RKO (cell line): ENCODE measurements at regions not wholly inside any gene's neighbourhood (a gene's known extent, or its start where the extent isn't known, plus 50 kb on each side); places are given as distances from the start of the nearest gene placed in this dataset.

Experiments
- DNase-seq: peaks from one replicate; pipeline ENCODE4 v3.0.0-alpha.2; 2016; ENCODE audit warnings: low spot score

DNA sequence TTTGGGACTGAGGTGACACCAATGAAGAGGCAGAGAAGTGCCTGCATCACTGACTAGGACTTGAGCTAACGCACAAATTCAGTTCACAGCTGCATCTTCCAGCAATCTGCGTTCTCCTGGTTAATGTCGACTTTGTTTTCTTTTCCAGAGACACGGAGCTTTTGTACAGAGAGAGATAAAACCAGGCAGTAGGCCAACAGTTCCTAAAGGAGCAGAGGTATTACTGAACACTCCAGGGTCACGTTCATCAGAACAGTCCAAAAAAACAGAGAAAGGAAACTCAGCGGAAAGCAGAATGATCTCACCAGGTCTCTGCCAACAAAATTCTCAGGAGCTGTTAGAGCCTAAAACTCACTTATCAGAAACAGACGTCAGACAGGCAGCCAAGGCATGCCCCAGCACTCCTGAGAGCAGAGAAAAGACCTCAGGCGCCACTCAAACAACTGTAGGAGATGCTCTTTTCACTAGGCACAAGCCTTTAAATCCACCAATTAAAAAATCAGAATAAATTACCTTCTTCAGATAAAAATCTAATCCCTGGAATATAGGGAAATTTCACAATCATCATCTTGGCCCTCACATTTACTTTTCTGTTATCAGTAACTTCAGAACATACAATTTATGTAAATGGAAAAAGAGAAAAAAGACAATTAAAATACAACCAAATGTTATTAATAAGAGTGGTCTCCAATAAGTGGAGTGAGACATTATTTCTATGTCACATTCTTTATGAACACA is 95.9 kb upstream of the SPTBN1 start:
- no peak for DNase-seq

DNA sequence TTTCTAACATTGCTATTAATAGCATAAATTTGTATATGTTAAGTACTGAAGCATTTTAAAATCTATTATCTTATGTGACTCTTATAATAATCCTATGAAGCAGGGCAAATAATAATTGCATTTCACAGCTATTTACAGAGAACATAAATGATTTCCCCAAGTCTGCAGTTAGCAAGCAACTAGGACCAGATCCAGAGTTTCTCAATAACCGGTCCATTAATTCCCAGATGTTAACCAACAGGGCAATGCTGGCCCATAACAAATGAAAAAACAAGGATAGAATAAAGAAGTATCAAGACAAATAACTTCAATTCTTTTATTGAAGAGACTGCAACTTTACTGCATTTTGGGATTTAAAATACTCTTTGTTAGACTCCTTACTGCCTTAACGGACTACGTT is 91.7 kb upstream of the SPTBN1 start:
- DNase-seq: no peak

DNA sequence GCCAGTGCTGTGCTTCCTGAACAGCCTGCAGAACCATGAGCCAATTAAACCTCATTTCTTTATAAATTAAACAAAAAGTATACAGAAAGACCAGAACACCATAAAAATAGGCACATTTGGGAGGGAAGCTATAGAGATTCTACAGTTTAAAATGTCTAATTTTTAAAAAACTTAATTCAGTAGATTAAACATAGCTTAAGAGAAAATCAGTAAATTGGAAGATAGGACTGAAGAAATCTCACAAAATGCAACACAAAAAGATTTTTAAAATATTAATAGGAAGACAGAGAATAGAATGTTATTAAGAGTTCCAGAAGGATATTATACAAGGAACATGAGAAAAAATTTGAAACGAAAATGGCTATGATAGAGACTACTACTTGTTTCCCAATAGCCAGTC is 90.5 kb upstream of the SPTBN1 start:
- no peak for DNase-seq

DNA sequence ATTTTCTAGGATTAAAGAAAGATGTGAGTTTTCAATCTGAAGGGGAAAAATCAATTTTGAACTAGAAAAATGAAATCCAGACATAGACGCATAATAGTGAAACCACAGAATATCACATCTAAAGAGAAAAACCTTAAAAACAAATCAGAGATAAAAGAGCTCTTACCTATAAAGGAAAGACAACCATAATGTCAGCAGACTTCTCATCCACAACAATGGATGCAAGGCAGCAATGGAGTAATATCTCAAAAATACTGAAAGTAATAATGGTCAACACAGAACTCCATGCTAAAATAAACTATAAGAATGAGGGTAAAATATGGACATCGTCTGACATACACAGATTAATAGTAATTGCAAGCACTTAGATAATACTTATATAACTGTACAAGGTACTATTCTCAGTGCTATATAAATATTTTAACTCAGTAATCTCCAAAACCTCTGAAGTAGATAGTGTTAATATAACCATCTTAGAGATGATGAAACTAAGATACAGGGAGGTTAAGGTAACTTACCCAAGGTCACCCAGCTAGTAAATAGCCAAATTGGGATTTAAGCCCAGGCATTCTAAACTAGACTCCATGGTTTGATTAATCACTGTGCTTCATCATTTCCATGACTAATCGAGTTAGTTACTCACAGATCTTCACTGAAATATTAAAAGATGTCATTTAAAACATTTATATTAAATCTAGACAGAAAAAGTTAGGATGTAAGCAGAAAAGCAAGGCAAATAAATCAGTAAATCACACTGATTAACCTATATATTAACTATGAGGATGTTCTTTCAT is 89.4 kb upstream of the SPTBN1 start:
- DNase-seq: peak; percentile 58

DNA sequence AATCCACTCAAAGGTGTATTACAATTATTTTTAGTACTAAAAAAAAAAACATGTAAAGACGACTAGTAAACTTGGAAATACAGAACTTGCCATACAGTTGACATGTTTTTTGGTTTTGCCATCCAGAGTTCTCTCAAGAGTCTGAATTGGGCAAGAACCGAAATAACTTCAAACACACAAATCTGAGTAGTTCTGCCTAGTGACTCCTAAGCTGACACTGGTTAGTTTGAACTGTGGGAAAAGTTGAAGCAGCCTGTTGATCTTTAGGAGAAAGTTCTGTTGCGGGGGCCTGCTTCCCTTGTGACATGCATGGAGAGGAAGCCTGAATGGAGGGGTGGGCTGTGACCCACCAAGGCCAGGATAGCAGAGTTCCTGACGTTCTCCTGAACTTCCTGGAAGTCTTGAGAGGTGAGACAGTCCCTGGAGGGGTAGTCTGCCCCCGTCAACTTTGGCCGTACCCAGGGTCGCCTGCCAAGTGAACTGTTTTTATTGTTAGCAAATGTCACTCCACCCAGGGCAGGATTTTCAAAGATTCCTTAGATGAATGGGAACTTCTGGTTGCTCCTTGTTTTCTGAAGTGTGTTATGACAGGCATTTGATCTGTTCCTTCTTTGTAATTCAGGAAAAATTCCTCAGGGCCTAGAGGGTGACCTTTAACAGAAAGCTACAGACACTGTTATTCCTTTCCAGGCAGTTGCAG is 85.6 kb upstream of the SPTBN1 start:
- no peak for DNase-seq

DNA sequence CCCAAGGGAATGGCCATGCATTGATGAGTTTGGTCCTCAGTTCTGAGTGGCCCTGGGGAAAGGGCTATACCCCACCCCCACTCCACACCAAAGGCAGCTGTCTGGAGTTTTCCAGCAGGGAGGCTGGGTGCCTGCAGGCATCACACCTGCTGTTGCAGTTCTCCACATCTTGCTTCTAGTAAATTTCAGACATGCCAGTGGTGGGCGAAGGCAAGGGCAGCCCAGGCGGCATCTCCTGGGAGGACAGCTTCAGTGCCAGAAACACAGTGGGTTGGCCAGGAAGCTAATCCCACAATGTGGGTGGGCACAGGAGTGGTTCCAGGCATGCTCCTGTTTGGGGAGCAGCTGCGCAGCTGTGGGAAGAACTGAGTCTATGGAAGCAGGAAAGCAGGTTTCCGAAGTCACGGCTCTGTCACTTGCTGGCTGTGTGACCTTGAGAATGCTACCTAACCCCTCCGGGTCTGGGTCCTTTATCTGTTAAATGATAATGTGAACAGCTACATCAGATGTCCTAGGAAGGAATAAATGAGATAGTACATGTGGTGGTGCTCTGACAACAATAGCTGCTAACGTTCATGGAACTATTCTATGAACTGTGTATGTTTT is 84.6 kb upstream of the SPTBN1 start:
- DNase-seq: no peak

DNA sequence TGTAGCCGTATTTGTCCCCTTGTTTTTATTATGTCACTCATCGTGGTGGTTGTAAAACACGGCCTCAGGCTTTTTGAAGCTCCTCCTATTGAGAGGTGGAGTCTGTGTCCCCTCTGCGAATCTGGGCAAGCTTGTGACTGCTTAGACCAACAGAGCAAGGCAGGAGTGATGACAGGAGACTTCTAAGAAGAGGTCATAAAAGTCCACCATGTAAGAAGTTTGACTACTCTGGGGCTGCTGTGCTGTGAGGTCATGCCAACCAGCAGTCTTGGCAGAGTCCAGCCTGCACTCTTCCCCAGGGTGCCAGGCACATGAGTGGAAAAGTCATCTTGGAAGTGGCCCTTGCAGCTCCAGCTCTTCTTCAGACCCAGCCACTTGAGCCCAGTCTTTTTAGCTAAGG is 83.8 kb upstream of the SPTBN1 start:
- no peak for DNase-seq

DNA sequence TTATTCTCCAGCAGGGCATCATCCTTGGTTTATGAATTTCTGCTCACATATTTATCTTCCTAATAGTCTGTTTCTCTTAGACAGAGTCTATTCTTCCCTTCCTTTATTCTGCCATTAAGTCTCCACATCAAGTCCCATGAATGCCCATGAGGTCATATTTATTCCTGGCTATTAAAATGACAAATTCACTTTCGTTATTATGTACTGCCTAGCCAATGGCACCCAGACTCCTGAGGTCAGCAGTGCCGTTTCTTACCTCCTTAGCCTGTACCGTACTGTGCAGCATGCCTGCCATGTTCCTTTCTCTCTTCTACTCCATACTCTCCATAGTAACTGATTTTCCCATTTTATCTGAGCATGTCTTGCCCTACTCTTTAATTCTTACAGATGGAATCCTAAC is 82.3 kb upstream of the SPTBN1 start:
- DNase-seq: no peak

DNA sequence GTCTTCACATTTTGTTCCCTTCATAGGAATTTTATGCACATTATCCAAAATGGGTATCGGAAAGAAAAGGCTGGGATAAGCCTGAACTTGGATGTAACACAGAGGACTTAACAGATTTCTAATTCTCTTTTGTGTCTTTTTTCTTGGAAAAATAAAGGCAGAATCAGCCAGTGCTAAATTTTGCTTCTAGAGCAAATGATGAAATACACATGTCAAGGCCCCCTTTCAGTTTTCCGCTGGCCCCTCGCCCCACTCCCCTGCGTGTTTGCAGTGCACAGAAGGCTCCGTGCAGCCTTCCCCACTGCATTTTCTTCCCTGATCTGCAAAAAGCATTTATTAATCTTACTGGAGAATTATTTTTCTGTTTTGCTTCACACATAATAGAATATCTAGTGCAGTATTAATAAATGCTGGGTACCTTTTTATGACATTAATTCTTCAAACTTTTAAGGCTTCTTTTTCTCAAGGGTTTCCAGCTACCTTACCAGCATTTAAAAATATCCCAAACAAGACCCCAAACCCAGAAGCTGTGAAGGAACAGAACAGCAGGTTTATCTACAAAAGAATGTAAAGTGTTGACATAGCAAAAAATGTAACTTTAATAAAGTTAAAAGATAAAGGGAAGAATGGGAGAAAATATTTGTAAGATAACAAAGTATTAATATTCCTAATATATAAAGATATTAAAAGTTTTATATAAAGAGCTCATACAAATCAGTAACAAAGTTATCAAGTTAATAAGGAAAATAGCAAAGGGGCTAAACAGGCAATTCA is 81.3 kb upstream of the SPTBN1 start:
- DNase-seq: no peak

DNA sequence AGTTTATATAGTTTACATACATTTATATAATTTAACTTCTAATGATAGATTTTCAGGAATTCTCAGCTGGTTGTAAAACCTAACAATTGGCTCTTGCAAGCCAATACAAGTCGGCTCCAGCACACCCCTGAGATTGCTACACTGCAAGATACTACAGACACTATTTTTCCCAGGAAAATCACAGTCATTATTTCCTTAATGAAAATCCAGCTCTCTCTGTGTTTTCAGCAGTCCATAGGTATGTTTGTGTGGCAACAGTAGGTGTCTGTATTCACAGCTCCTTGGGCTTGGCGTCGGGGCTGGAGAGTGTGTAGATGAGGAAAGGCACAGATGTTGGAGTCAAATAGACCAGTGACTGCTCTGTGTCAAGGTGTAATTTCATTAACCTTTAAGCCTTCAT is 78.7 kb upstream of the SPTBN1 start:
- no peak for DNase-seq

DNA sequence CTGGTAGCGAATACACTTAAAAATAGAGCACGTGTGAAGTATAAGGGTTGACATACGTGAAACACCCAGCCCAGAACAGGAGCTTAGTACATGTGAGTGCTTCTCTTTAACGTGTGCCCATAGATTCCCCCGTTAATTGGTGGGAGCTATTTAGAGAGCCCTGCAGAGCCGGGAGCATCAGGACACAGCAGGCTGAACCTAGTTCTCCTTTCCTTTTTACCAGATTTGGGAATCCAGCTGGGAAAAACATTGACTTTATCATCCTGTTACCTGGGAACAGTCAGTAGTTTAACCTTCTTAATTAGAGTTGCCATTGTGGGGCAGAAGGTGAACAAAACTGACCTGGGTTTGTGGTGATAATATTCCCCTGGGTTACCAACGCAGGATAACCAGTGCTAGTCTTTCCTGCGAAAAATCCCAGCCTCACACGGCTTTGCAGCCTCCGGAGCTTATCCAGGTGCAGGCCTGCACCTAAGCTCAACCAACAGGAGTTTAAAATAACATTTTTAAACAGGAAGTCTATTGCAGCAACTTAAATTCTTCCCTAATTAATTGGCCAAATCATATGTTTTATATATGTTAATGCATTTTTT is 78.1 kb upstream of the SPTBN1 start:
- DNase-seq: no peak

DNA sequence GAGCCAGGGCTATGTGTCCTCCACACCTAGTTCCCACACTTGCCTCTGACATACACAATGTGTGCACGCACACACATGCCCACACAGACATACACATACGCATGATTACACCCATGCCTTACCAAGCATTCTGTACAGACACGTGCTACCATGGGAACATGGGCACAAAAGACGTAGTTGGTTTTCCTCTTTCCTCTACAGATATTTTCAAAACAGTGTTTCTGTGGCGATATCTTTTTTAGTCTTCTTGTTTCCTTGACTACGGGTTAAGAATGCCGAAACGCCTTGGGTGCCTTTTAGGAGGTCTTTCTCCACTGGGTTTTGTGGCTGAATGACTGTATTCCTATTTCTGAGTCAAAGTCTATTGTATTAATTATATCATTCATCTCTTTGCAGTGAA is 75.5 kb upstream of the SPTBN1 start:
- no peak for DNase-seq

DNA sequence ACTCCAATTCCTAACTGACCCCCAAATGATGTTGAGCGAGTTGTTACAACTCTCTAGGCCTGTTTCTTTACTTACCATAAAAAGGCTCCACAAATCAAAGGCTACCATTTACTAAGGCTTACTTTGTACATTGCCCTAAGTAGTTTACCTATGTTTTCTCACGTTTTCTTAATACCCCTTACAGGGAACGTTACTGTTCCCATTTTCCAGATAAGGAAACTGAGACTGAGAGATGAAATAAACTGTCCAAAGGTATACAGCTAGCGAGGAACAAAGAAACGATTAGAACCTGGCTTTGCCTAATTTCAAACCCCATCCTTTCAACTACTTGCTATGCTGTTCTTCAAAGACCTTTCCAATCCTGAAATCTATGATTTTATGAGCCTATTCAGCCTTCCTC is 74.8 kb upstream of the SPTBN1 start:
- no peak for DNase-seq

DNA sequence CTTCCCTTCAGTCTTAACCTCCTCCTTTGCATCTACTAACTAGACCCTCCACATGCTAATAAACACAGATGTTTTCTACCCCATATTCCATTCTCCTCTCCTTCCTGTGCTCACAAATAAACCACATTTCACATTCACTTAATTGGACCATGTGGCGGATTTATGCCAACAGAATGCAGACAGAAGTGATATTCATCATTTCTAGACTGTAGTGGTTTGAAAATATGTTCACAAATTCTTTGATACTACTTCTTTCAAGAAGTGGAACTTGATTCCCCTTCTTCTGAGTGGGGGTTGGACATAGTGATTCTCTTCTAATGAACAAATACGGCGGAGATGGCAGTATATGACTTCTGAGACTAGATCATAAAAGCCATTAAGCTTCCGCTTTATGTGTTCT is 73.5 kb upstream of the SPTBN1 start:
- DNase-seq: no peak

DNA sequence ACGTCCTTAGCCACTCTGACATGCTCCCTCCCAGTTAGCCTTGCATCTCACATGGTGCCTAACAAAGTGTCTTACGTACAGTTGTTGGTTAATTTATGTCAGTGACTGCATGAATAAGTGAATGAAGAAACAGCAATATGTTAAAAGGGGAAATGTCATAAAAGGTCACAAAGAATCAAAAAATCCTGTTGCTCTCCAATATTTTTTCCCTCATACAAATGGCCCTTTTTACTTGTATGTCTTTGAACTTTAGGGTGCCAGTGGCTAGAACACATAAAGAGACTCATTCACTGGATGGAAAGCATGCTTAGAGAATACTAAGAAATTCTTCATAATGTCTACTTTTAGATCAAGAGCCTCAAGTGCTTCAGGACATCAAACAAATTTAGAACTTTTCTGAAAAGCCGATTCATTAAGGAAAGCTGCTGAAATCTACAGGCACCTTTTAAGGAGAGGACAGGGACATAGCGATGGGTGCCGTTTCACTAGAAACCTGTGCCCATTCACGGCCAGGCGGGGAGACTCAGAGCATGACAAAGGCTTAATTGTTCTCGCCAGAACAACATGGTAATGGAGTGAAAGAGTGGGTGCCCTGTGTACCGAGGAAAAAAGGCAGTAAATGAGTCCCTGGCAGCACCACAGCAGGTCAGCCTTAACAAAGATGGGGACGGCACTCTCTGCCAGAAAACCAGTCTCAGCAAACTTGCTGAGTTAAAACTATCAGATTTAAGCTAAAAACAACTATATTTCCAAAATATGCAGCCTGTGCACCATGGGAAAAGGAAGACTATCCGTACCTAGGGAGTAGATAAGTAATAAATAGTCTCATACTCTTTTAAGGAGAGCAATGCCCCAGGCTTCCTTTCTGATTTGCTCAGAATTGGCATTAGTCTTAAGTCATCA is 71.6 kb upstream of the SPTBN1 start:
- DNase-seq: no peak

DNA sequence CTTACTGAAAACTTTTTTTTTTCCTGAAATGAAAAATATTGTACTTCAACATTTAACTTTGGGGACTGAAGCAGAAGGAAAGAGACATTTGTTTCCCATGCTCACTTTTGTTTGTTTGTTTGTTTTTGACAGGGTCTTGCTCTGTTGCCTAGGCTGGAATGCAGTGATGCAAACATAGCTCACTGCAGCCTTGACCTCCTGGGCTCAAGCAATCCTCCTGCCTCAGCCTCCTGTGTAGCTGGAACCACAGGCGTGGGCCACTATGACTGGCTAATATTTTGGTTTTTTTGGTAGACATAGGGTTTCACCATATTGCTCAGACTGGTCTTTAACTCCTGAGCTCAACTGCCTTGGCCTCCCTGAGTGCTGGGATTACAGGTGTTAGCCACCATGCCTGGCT is 70.9 kb upstream of the SPTBN1 start:
- DNase-seq: no peak

DNA sequence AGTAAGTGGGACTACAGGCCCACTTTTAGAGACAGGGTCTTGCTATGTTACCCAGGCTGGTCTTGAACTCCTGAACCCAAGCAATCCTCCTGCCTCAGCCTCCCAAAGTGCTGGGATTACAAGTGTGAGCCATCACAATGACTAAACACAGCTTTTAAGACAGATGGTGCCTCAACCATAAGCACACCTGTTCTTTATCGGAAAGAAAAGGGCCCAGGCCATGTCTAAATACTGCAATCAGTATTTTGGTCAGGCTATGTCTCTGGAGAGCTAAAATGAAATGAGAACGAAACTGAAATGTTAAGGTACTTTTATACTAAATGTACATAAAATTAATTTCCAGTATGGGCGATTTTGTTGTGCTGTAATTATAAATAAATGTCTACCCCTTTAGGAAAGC is 69.5 kb upstream of the SPTBN1 start:
- no peak for DNase-seq

DNA sequence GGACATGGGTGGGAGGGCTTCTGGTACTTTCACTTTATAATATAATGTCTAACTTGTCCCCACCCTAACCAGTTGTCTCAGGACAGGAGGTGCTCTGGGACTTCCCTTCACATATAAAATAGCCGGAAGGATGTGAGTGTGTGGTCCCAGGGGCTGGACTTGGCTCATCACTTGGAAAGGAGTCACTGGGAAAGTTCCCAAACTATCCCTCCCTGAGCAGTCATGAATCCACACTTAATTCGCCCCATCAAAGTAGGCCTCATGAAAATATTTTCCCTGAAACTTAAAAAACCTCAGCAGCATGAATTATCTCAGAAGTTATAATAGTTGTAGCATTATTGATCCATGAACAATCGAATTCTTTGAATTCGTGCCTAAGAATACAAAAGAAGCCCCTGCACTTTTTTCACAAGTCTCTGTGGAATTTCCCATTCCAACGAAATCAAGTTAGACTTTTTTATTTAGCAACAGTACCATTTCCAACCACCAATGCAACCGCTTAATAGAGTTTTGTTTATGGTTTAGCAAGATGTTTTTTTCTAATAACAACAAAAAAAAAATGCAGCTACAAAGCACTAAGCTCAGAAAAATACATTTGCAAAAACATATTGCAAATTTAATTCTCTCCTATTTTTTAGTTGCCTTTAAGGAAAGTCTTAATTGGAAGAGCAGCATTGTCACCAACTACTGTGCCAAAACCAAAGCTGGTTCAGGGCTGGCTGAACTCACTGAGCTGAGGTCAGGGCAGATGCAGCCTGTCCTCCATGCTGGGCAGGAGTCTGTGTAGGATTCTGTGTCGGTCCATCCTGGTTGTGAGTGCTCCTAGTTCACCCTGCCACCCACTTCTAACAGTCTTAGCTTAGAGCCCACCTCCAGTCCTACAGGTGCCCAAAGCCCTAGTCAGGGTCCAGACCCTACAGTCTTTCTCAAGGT is 68.8 kb upstream of the SPTBN1 start:
- DNase-seq: no peak

DNA sequence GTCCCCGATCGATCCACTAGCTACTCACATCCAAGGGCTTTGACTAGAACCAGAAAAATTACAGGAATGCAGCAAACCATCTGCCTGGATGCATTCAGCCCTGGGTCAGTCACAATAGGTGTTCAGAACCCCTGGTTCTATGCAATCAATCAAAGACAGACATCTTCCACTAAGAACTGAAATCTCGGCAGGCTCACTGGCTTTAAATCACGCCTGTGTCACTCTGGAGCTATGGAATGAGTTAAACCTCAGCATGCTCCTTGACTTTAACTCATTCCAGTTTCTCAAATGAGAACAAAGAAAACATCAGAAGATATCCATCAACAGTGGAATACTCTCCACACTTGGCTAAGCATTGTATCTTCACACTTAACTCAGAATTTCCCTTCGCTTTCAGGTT is 68.1 kb upstream of the SPTBN1 start:
- DNase-seq: no peak
